NOMO-1 treated with DMSO at 0.1 percent for 48 hours (cell line): ENCODE measurements at regions not wholly inside any gene's neighbourhood (a gene's known extent, or its start where the extent isn't known, plus 50 kb on each side); places are given as distances from the start of the nearest gene placed in this dataset.

ENCODE experiments used
- DNase-seq: peaks from one replicate; lab custom pipeline; 2025; ENCODE audit not compliant: unreplicated experiment; lab: John Stamatoyannopoulos, UW

GRCh38 chr11:29782447-29782846 is 234.4 kb downstream of the KCNA4 start:
- DNase-seq: no peak

DNA sequence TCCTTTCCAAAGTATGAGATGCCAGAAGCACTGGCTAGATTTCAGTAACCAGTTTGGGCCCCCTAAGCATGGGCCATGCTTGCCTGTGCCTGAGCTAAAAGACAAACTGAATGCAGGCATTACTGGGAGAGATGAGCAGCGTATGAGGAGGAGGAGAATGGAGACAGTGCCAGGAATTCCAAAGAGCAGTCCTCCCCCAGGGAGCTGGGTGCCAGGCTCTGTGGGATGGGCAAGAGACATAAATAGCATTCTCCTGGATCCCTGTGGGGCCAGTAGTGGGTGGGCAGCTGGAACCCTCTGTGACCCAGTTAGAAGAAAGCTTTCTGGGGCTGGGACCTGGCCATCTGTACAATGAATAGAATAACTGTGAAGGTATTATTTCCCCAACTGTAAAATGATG is 235.6 kb downstream of the KCNA4 start:
- no peak for DNase-seq

DNA sequence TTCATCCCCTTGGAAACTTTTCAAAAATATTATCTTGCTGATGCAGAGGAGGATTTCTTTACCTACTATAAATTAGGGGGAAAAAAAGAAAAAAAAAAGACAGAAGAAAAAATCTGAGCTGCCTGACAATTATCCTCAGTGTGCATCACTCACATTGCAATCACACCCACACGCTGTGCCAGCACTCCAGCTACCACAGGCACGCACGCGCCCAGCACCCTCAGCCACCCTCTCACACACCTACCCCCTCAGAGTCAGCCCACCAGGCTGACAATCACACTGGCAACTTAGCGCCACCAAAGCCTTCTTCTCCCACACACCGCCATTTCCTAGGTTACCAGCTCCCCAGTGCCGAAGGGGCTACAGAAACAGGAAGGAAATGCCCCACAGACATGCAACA is 236.1 kb downstream of the KCNA4 start:
- DNase-seq: no peak

DNA sequence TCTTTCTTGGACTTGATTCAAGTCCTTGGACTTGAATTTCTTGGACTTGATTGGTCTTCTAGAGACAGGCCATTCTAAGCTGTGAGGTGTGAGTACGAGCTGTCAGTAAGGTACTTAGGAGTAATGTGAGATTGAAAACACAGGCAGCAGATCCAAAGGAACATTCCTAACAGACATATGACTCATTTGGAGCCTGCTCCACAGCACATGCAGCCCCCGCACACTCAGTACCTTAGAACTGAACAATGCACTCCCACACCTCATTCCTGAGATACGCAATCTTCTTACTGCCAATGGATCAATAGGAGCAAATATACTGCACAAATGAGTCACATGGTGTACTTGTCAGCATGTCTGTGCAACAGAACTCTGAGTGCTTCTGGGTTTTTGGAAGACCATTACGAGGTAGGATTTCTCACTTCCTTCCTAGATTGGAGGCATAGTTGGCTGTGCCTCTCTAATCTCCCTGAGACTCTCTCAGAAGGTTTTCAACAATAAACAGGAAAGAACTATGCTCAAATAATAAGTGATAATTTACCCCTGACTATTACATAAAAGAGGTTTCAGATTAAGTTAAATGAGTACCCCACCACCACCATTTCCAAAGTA is 243.1 kb downstream of the KCNA4 start:
- no peak for DNase-seq

- no peak for DNase-seq
Observed at GRCh38 chr11:29756871-29757270, 260.0 kb downstream of the KCNA4 start.

- DNase-seq: no peak
Observed at GRCh38 chr11:29755474-29755873, 261.4 kb downstream of the KCNA4 start.

DNA sequence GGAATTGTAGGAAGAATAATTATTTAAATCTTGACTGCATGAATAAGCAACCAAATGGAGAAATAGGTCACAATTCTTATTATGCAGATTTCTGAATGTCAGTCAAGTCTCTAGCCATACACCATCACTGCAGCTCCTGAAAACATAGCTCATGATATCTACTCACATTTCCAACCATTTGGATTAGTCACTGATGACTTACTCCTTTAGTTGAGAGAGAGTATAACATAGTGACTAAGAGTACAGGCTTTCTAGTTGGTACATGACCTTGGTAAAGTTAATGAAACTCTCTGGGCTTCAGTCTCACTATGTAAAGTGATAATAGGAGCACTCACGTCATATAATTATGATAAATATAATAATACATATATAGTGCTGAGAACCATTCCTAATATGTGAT is 265.2 kb downstream of the KCNA4 start:
- DNase-seq: no peak

DNA sequence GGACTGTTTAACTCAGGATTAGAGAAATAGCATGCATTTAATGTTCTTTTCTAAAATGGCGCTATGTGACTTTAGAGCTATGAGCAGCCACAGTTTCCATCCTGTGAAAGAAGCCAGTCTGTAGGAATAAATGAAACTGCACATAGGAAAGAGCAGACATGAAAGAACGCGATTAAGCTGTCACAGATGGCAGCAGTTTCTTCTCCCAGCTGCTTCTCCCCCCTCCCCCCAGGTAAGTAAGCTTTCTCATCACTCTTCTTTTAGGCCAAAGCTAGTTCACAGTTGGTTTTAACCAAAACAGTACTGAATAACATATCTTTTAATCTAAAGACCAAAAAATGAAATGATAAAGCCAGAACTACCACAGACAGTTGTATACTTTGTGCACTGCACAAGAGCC is 266.4 kb downstream of the KCNA4 start:
- DNase-seq: no peak

- no peak for DNase-seq
Observed at GRCh38 chr11:29734287-29734686, 282.5 kb downstream of the KCNA4 start.

- no peak for DNase-seq
Observed at GRCh38 chr11:29713831-29714320, 303.0 kb downstream of the KCNA4 start.

- DNase-seq: no peak
Observed at GRCh38 chr11:29712616-29713015, 304.2 kb downstream of the KCNA4 start.

DNA sequence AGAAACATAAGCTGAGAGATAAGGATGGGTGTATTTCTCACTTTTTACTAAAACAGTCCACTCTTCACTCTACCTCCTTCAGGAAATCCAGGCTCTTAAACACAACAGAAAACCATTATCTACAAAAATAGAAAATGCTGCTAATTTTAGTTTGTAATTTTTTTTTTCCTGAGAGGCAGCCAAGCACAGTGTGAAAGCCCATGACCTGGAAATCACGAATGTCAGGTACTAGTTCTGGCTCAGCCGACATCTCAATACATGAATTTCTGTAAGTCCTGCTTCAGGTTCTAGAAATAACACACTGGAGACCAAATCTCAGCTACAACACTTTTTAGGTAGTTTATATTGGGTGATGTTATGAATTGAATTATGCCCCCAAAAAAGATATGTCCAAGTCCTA is 308.9 kb downstream of the KCNA4 start:
- DNase-seq: no peak

- DNase-seq: no peak
Observed at GRCh38 chr11:29685361-29685760, 331.5 kb downstream of the KCNA4 start.

GRCh38 chr11:29682856-29683255 is 334.0 kb downstream of the KCNA4 start:
- DNase-seq: no peak

DNA sequence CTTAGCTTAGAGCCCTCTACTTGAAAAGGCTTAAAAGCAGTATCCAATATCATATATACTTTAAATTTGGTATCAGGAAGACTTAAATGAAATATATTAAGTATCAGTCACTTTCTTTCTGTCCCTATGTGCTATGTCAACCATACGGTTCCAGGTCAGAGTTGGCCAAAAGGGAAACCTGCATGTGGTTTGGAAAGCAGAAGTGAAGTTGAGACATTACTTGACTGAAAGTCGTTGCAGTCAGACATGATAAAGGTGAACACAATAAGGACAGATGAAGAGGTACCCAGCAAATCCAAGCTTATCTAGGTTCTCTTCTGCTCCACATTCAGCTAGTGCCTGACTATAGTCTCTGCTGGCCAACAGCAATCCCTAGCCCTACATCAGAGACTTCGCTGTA is 336.8 kb downstream of the KCNA4 start:
- peak; percentile 55 for DNase-seq

DNA sequence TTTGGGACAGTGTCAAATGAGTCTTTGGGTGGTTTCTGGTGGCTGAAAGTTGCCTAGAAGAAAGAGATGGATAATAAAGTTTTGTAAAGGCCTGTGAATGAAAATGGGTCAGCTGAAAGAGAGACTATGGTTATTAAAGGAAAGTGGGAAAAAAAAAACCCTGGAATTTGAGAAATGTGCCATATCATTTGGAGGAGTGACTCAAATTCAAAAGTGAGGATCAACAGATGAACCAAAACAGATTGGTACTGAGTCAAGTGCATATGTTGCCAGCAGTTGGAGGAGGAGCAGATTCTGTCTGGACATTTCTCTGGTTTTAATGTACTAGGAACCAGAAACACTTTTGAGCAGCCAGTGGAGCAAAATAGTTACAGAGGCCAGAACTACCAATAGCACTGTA is 339.8 kb downstream of the KCNA4 start:
- no peak for DNase-seq

GRCh38 chr11:29669310-29669709 is 347.5 kb downstream of the KCNA4 start:
- DNase-seq: no peak

DNA sequence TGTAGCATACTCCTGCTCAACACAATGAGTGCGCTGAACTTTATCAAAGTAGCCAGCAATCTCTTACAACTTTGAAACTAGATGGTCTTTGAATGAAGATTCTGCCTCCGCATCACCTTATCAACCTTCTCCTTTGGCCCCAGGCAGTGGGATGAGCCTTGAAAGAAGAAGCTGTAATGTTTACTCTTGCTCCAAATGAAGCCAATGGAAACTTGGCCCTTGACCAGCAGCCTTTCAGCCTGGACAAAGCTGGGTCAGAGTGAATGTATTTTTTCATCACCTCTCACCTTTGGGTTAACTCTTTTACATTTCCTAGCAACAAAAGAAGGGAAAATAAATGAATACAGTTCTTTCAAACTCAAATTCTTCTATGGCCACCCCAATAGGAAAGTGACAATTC is 359.1 kb downstream of the KCNA4 start:
- no peak for DNase-seq

GRCh38 chr11:29656597-29656996 is 360.2 kb downstream of the KCNA4 start:
- no peak for DNase-seq

DNA sequence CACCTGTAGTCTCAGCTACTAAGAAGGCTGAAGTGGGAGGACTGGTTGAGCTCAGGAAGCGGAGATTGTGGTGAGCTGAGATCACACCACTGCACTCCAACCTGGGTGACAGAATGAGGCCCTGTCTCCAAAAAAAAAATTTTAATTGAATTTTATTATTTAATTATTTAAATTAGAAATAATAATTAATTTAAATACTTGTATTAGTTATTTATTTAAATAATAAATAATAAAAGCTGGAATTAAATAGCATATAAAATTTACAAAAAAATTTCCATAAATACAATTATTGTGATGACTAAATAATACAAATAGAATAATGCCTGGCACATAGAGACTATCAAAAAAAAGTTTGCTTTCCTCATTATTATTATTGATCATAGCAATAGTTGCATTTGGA is 371.5 kb downstream of the KCNA4 start:
- DNase-seq: no peak

DNA sequence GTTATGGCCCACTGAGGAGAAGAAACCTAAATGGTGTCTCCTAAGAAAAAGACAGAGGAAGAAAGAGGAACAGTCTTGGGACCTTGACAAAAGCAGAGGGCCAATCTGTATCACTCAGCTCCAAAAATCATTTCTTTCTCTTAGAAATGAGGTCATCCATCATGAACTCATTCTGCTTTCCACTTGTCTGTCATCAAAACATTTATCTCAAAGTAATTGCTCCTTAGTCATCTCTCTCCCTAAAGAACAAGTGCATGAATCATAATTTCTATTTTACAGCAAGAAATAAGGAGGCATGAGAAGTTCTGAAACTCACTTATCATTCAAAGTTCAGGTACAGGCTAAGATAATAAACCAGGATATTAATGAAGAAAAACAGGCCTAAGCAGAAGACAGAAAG is 375.6 kb downstream of the KCNA4 start:
- no peak for DNase-seq

GRCh38 chr11:29634744-29635143 is 382.1 kb downstream of the KCNA4 start:
- peak; percentile 3 for DNase-seq

DNA sequence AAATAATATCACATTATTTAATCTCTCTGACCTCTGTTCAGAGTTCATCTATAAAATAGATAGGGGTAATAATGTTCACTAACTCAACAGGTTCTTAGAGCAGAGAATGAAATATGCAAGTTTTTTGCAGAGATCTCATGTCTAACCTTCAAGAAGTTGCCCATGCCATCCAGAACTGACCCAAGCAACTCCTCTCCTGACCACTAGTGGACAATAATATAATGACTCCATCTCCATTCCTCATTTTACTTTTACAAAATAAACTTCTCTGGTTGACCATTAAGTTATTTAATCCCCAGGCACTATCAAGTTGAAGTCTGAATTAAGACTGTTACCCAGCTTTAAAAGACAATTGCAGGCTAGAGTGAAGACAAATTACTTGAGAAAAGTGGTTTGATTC is 382.6 kb downstream of the KCNA4 start:
- no peak for DNase-seq

- no peak for DNase-seq
Observed at GRCh38 chr11:29629286-29629685, 387.5 kb downstream of the KCNA4 start.
